HFFc6 (cell line): ENCODE measurements at regions not wholly inside any gene's neighbourhood (a gene's known extent, or its start where the extent isn't known, plus 50 kb on each side); places are given as distances from the start of the nearest gene placed in this dataset.

ENCODE experiments used
- DNase-seq: peaks from one replicate; pipeline ENCODE4 v3.0.0-alpha.2; 2018
- H3K27ac Mint-ChIP-seq: 2 replicates; pipeline ENCODE4 v1.8.0; 2020; ENCODE audit warnings: mild to moderate bottlenecking, mixed read lengths
- H3K27me3 Mint-ChIP-seq: 2 replicates; pipeline ENCODE4 v1.8.0; 2021; ENCODE audit warnings: mild to moderate bottlenecking, moderate library complexity, mixed read lengths; ENCODE audit not compliant: insufficient read depth
- H3K36me3 Mint-ChIP-seq: 2 replicates; pipeline ENCODE4 v1.8.0; 2021; ENCODE audit warnings: low read depth, mixed read lengths
- H3K4me1 Mint-ChIP-seq: 2 replicates; pipeline ENCODE4 v1.8.0; 2020; ENCODE audit warnings: low read depth, mixed read lengths
- H3K4me3 Mint-ChIP-seq: 2 replicates; pipeline ENCODE4 v1.8.0; 2020; ENCODE audit warnings: mild to moderate bottlenecking, moderate library complexity, mixed read lengths
- H3K9me3 Mint-ChIP-seq: 2 replicates; pipeline ENCODE4 v1.8.0; 2020; ENCODE audit warnings: mild to moderate bottlenecking, mixed read lengths
- TF ChIP-seq, protein P1 (sequence below): fragments of 200-600 bp; sonication (generic); IDR thresholded peaks from 2 replicates; pipeline ENCODE4 v1.5.0; 2021; ENCODE audit warnings: antibody characterized with exemption, mild to moderate bottlenecking

DNA sequence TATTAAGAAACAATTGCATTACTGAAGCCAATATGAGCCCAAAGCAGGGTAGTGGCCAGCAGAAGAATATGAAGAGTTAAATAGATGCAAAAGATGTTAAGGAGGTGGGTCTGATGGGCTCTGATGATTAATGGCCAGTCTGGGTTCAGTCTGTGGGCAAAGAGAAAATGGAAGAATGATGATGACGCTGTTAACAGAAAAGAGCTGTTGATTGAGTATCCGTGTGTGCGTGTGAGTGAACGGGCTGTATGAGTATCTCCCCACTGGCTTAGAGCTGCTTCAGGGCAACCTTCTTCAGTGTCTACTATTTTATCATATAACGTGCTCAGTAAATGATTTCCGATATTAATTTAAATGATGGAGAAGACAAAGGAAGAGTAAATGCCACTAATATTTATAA is 723.3 kb upstream of the MAP3K7 start:
- Mint-ChIP-seq H3K27ac (no peak overlapping the region), H3K27me3 (no peaks in the 10 kb centered on the region), H3K9me3 (peaks cover 40% of the 10 kb centered on the region), H3K4me1 (no peaks in the 10 kb centered on the region), H3K36me3 (no peaks in the 10 kb centered on the region), H3K4me3 (no peak overlapping the region)
- TF ChIP-seq, protein P1, sequence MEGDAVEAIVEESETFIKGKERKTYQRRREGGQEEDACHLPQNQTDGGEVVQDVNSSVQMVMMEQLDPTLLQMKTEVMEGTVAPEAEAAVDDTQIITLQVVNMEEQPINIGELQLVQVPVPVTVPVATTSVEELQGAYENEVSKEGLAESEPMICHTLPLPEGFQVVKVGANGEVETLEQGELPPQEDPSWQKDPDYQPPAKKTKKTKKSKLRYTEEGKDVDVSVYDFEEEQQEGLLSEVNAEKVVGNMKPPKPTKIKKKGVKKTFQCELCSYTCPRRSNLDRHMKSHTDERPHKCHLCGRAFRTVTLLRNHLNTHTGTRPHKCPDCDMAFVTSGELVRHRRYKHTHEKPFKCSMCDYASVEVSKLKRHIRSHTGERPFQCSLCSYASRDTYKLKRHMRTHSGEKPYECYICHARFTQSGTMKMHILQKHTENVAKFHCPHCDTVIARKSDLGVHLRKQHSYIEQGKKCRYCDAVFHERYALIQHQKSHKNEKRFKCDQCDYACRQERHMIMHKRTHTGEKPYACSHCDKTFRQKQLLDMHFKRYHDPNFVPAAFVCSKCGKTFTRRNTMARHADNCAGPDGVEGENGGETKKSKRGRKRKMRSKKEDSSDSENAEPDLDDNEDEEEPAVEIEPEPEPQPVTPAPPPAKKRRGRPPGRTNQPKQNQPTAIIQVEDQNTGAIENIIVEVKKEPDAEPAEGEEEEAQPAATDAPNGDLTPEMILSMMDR = no peak
- no peak for DNase-seq

DNA sequence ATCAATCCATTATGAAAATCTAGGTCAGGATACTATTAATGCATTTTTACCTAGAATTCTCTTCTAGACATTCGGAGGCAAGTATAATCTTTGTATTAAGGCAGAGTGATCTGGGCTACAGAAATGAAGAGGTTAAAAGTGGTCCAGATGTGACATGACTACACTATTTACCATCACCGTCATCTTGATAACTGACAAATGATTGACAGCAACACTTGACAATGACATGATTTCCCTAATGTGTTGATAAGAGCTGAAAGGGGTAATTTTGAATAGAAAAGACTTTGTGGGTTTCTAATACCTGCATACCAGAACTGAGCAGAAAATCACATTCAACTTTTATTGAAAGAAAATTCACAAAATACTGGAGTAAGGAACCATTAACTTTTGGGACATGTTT is 718.9 kb upstream of the MAP3K7 start:
- Mint-ChIP-seq H3K9me3 (peaks cover 59% of the 10 kb centered on the region), H3K4me1 (no peaks in the 10 kb centered on the region), H3K36me3 (no peaks in the 10 kb centered on the region), H3K27ac (no peak overlapping the region), H3K4me3 (no peak overlapping the region), H3K27me3 (no peaks in the 10 kb centered on the region)
- DNase-seq = no peak
- TF ChIP-seq, protein P1 = no peak

- Mint-ChIP-seq H3K27ac (no peak overlapping the region), H3K27me3 (no peaks in the 10 kb centered on the region), H3K4me1 (no peaks in the 10 kb centered on the region)
Observed at GRCh38 chr6:91304521-91304920, 717.6 kb upstream of the MAP3K7 start.

GRCh38 chr6:91303326-91303725 is 716.5 kb upstream of the MAP3K7 start:
- Mint-ChIP-seq H3K27me3 (no peaks in the 10 kb centered on the region), H3K4me3 (no peak overlapping the region), H3K27ac (no peak overlapping the region), H3K4me1 (no peaks in the 10 kb centered on the region), H3K9me3 (peaks cover 52% of the 10 kb centered on the region), H3K36me3 (no peaks in the 10 kb centered on the region)
- TF ChIP-seq, protein P1 = no peak
- DNase-seq = no peak

More at GRCh38 chr6:91304521-91304920, 717.6 kb upstream of the MAP3K7 start:
- TF ChIP-seq, protein P1 = no peak
- Mint-ChIP-seq H3K36me3 (no peaks in the 10 kb centered on the region), H3K9me3 (peaks cover 51% of the 10 kb centered on the region), H3K4me3 (no peak overlapping the region)
- DNase-seq = no peak

DNA sequence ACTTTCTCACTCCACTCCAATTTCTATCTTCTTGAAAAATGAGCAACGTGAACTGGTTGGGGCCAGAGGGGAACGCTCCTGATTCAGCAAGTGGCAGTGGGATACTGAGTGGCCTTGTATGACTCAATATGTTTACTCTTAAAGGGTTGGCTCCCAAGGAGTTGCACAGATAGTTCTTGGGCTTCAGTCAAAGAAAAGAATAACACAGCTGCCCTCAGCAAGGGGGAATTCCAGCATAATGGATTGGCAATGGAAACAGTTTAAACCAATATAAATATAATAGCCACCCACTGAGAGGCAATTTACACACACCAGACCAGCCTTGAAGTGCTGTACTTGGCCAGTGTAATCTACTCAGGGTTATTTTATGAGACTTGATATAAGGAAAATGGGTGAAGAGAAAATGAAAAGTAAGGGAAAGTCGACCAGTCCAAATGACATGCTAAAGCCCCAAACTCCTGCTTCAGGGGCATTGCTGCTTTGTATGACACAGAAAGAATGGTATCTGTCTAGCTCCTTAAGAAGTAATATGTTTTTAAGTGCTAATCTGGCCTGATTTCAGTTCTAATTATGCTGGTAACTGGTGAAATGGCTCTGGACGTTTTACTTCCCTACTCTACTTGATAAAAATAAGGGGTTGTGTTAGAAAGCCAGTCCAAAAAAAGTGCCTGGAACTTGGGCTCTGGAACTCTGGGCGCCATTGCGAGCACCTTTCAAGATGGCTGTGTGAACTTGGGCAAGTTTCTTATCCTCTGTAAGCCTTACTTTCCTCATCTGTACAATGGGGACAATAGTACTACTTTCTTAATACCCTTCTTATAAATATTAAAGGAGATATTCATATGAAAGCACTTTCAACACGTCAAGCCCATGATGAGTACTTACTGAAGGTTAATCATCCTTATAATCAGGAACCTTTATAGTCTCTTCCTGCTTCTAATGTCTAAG is 712.9 kb upstream of the MAP3K7 start:
- Mint-ChIP-seq H3K9me3 (peaks cover 45% of the 10 kb centered on the region), H3K4me3 (no peak overlapping the region), H3K36me3 (no peaks in the 10 kb centered on the region), H3K27me3 (no peaks in the 10 kb centered on the region), H3K27ac (no peak overlapping the region), H3K4me1 (no peaks in the 10 kb centered on the region)
- TF ChIP-seq, protein P1 = no peak
- DNase-seq = no peak
